C4-2B (cell line): ENCODE measurements at regions not wholly inside any gene's neighbourhood (a gene's known extent, or its start where the extent isn't known, plus 50 kb on each side); places are given as distances from the start of the nearest gene placed in this dataset.

Experiments used
- H3K27ac ChIP-seq: fragments of 450-650 bp; 2 replicates; pipeline ENCODE4 v1.5.1; 2017
- CTCF ChIP-seq: fragments of 450-650 bp; conservative IDR thresholded peaks from 2 replicates; pipeline ENCODE4 v1.5.1; 2017; ENCODE audit warnings: mild to moderate bottlenecking
- ZFX ChIP-seq: fragments of 450-650 bp; IDR thresholded peaks from 2 replicates; pipeline ENCODE4 v1.6.1; 2017

GRCh38 chr11:87740968-87741367, 434.3 kb downstream of the RAB38 start:
- H3K27ac ChIP-seq = no peak overlapping the region
- TF ChIP-seq CTCF (no peak), ZFX (no peak)

- TF ChIP-seq ZFX = no peak
- no peak for TF ChIP-seq CTCF
- H3K27ac ChIP-seq = no peak overlapping the region
Observed at GRCh38 chr11:87740451-87740850, 434.8 kb downstream of the RAB38 start.

- H3K27ac ChIP-seq = no peak overlapping the region
- no peak for TF ChIP-seq CTCF
- TF ChIP-seq ZFX = no peak
Observed at GRCh38 chr11:87739766-87740165, 435.5 kb downstream of the RAB38 start.

DNA sequence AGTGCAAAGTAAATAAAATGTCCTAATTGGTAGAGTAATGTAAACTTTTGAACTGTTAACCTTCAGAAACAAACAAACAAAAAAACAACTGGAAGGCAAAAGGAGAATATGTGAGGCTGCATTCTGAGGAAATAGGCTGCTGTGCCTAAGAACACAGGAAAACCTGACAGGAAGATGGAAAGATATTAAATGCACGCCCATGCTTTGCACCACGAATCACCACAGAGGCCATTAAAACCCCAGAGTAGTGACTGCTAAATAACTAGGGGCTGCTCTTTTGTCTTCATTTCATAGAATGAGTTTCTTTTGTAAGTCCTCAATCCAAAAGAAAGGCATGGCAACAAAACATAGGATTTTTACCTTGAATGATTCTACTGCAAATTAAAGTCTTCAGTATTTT, 436.0 kb downstream of the RAB38 start:
- no peak for TF ChIP-seq ZFX
- TF ChIP-seq CTCF = no peak
- H3K27ac ChIP-seq = no peak overlapping the region

DNA sequence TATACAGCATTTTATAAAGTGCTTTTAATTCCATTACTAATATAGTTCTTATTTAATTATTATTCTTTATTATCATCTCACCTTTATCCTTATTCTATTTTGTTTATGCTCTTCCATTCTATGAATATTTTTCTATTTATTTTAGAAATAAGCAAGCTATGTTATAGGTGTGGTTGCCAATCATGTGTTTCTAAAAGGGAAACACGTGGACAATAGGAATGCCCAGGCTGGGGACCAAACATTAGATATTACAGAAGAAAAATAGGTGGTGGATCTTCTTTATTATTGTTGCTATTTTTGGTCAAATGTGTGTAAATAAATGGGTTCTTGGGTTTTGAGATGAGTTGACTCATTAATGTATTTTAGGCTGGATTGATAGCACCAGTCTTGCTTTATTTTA, 438.3 kb downstream of the RAB38 start:
- H3K27ac ChIP-seq = no peak overlapping the region
- TF ChIP-seq CTCF (no peak), ZFX (no peak)

DNA sequence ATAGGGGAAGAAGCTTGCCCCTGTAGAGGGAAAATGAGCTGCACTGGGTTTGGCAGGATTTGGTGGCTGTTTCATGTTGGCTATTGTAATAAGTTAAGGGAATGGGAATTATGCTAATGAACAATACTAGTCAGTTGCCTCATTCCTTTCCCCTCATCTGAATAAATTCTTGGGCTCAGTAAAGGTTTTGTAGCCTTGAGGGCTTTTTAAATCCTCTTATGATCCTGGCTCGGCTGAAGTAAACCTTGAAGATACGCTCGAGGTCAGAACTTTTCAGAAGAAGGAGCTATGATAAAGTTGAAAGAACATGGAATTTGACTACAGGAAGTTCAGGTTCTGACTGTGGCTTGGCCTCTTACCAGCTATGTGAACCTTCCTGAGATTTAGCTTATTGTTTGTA, 448.7 kb downstream of the RAB38 start:
- H3K27ac ChIP-seq = no peak overlapping the region
- TF ChIP-seq ZFX (no peak), CTCF (no peak)

GRCh38 chr11:87724358-87724757, 450.9 kb downstream of the RAB38 start:
- TF ChIP-seq ZFX (no peak), CTCF (no peak)
- no peak overlapping the region for H3K27ac ChIP-seq
